WERI-Rb-1 (cell line): ENCODE measurements at regions not wholly inside any gene's neighbourhood (a gene's known extent, or its start where the extent isn't known, plus 50 kb on each side); places are given as distances from the start of the nearest gene placed in this dataset.

ENCODE experiments used
- DNase-seq: peaks from one replicate; pipeline ENCODE4 v3.0.0-alpha.2; 2020
- H3K27ac ChIP-seq: fragments of 250-450 bp; sonication (Bioruptor Pico); 2 replicates; pipeline ENCODE4 v1.5.1; 2020; ENCODE audit warnings: mild to moderate bottlenecking, moderate library complexity
- H3K27me3 ChIP-seq: fragments of 250-450 bp; sonication (Bioruptor Pico); 2 replicates; pipeline ENCODE4 v1.5.1; 2021; ENCODE audit warnings: mild to moderate bottlenecking, low read depth, moderate library complexity; ENCODE audit not compliant: insufficient read depth, severe bottlenecking
- H3K36me3 ChIP-seq: fragments of 250-450 bp; sonication (Bioruptor Pico); 2 replicates; pipeline ENCODE4 v1.5.1; 2020; ENCODE audit warnings: mild to moderate bottlenecking, moderate library complexity
- H3K4me3 ChIP-seq: 2 replicates; pipeline ENCODE4 v1.5.1; 2011; ENCODE audit warnings: low read depth, mild to moderate bottlenecking, control low read depth, low read length
- H3K9me3 ChIP-seq: fragments of 250-450 bp; sonication (Bioruptor Pico); 2 replicates; pipeline ENCODE4 v1.5.1; 2021; ENCODE audit warnings: mild to moderate bottlenecking, moderate library complexity; ENCODE audit not compliant: severe bottlenecking
- TF ChIP-seq, protein P1 (sequence below): IDR thresholded peaks from 2 replicates; pipeline ENCODE4 v1.5.1; 2011; ENCODE audit warnings: low read depth, mild to moderate bottlenecking, control low read depth, inconsistent platforms, low read length

DNA sequence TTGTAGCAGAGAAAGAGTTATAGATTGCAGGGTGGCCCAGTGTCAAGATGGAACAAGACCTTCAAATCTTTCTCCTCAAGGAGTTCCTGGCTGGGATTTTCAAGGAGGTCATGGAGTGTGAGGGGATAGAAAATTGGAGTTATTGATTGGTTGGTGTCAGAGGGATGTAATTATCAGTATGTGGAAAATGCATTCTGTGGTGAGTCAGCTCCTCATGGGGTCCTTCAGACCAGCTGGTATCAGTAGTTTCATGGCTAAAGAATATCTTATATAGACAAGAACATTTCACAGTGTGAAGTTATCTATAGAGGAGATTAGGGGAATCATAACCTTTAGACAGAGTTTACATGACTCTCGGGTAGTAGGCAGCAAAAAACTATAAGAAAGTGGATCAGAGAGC lies 1114.0 kb upstream of the GBE1 start:
- Histone ChIP-seq H3K4me3 (no peak overlapping the region), H3K9me3 (no peaks in the 10 kb centered on the region), H3K36me3 (no peaks in the 10 kb centered on the region), H3K27ac (no peak overlapping the region), H3K27me3 (no peaks in the 10 kb centered on the region)
- TF ChIP-seq, protein P1, sequence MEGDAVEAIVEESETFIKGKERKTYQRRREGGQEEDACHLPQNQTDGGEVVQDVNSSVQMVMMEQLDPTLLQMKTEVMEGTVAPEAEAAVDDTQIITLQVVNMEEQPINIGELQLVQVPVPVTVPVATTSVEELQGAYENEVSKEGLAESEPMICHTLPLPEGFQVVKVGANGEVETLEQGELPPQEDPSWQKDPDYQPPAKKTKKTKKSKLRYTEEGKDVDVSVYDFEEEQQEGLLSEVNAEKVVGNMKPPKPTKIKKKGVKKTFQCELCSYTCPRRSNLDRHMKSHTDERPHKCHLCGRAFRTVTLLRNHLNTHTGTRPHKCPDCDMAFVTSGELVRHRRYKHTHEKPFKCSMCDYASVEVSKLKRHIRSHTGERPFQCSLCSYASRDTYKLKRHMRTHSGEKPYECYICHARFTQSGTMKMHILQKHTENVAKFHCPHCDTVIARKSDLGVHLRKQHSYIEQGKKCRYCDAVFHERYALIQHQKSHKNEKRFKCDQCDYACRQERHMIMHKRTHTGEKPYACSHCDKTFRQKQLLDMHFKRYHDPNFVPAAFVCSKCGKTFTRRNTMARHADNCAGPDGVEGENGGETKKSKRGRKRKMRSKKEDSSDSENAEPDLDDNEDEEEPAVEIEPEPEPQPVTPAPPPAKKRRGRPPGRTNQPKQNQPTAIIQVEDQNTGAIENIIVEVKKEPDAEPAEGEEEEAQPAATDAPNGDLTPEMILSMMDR = no peak
- no peak for DNase-seq

DNA sequence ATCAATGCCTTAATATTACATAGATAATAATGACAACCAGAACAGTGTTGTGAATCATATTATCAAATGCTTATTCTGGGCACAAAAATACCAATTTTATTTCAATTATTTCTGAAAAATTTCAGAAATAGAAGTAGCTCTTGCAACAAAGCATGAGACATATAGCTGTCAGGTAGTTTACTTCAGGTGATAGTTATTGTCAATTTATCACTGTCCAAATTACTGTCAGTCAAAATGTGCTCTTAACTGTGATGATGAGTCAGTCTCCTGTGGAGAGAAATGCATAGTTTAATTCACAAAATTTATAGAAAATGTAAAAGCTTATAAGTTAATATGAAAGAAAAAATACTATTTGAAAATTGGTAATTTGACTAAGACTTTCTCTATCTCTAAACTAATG lies 1078.4 kb upstream of the GBE1 start:
- H3K27ac ChIP-seq = no peak overlapping the region
- TF ChIP-seq, protein P1 = no peak
- H3K9me3 ChIP-seq = peaks cover 2% of the 10 kb centered on the region
- no peak overlapping the region for H3K4me3 ChIP-seq
- no peaks in the 10 kb centered on the region for H3K27me3 ChIP-seq
- H3K36me3 ChIP-seq = no peaks in the 10 kb centered on the region
- no peak for DNase-seq

DNA sequence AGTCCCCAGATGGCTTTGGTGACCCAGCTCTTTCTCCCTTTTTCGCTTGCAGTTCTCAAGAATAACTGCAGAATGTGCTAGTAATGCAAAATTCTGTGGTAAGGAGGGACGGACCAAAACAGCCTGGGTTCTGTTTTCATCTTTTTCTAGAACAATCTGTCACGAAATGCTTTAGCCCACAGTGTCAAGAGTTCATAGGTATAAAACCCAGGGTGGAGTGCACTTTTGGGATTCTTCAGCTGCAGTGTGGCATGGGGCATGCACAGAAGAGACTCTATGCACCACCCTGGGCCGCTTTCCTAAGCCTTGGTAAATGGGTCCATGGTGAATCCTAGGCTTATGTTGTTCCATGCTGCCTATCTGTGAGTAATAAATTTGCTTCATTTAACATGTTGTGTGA lies 1072.7 kb upstream of the GBE1 start:
- no peak for DNase-seq
- H3K27me3 ChIP-seq = no peaks in the 10 kb centered on the region
- no peaks in the 10 kb centered on the region for H3K36me3 ChIP-seq
- TF ChIP-seq, protein P1 = no peak
- H3K9me3 ChIP-seq = no peaks in the 10 kb centered on the region
- H3K4me3 ChIP-seq = no peak overlapping the region
- no peak overlapping the region for H3K27ac ChIP-seq

DNA sequence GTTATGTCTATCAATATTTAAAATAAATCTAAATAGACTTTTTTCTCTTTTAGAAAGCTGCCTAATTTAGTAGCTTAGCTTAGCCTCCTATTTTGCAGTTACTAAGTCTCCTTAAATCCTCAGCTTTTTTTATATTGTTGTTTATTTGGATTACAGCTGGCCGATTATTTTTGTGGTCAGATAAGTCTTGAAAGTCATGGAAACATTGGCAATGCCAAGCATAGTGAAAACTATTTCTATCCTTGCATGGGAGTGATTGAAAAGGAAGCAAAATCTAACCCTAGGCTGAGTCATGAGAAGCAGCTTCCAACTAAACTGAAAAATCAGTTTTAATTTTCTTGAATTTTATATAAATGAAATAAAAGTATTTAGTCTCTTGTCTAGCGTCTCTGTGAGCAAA lies 1063.0 kb upstream of the GBE1 start:
- no peak for DNase-seq
- H3K4me3 ChIP-seq = no peak overlapping the region
- TF ChIP-seq, protein P1 = no peak
- no peak overlapping the region for H3K27ac ChIP-seq
- H3K36me3 ChIP-seq = no peaks in the 10 kb centered on the region
- H3K27me3 ChIP-seq = no peaks in the 10 kb centered on the region
- no peaks in the 10 kb centered on the region for H3K9me3 ChIP-seq

DNA sequence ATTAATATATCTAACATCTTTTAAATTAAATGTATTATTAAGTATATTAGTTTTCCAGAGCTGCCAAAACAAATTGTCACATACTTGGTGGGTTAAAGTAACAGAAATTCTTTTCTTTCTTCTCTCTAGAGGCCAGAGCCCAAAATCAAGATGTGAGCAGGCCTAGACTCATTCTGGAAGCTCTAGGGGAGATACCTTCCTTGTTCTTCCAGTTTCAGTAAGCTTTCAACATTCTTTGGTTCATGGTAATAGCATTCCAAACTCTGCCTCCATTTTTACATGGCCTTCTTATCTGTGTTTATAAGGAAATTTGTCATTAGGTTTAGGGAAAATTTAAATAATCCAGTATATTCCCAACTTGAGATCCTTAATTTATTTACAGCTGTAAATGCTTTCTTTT lies 1054.6 kb upstream of the GBE1 start:
- no peaks in the 10 kb centered on the region for H3K27me3 ChIP-seq
- no peaks in the 10 kb centered on the region for H3K36me3 ChIP-seq
- H3K27ac ChIP-seq = no peak overlapping the region
- H3K4me3 ChIP-seq = no peak overlapping the region
- TF ChIP-seq, protein P1 = no peak
- H3K9me3 ChIP-seq = no peaks in the 10 kb centered on the region
- no peak for DNase-seq

DNA sequence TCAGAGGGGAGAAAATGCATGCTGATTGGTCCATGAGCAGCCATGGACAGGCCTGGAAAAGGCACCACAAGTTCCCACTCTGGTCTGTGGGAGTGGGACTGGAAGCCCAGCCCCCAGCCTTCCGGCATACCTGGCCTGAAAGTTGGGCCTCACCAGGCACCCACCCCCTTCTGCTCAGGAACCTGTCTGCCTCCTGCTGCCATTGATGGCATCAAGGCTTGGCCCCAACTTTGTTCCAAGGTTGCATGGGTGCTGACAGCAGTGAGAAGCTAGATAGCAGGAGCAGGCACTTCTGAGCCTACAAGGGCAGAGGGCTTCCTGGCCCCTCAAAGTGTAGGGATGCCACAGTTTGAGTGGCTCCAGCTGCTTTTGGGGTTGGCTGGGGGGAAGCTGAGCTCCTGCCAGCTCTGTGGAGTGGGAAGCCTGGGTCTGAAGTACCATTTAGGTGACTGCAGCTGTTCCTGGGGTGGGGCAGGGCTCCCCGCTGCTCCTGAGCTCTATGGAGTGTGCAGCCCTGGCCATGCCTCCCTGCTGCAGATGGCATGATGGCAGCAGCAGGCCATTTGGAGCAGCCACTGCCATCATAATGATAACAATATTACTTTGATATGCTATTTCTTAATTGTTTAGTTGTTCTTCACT lies 1054.1 kb upstream of the GBE1 start:
- Histone ChIP-seq H3K36me3 (no peaks in the 10 kb centered on the region), H3K4me3 (no peak overlapping the region), H3K27ac (no peak overlapping the region), H3K27me3 (no peaks in the 10 kb centered on the region), H3K9me3 (no peaks in the 10 kb centered on the region)
- no peak for DNase-seq
- TF ChIP-seq, protein P1 = no peak
